ENCODE measurements at regions not wholly inside any gene's neighbourhood (a gene's known extent, or its start where the extent isn't known, plus 50 kb on each side); places are given as distances from the start of the nearest gene placed in this dataset.

- TF ChIP-seq POLR2A (IDR thresholded peaks at IDR 0.05) (no peak), CTCF (IDR thresholded peaks at IDR 0.05) (no peak), POLR2AphosphoS5 (IDR thresholded peaks at IDR 0.05) (no peak)
These were observed 58.5 kb downstream of the STYXL2 start for GRCh38 chr1:167152192-167152876.

Data from prostate gland (tissue), 2 donors.